ENCODE measurements at regions not wholly inside any gene's neighbourhood (a gene's known extent, or its start where the extent isn't known, plus 50 kb on each side); places are given as distances from the start of the nearest gene placed in this dataset.

DNA sequence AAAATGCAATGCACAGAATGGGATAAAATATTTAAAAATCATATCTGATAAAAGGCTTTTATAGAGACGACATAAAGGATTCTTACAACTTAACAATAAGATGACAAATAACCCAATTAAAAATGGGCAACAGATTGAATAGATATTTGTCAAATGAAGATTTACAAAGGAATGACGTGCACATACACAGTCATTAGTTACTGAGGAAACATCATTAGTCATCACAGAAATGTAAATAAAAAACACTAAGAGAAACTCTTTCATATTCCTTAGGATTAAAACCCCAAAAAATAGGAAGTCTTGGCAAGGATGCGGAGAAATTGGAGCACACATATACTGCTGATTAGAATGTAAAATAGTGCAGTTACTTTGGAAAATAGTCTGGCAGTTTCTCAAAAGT lies 1886.0 kb upstream of the CDH6 start:
- no peak for DNase-seq

DNA sequence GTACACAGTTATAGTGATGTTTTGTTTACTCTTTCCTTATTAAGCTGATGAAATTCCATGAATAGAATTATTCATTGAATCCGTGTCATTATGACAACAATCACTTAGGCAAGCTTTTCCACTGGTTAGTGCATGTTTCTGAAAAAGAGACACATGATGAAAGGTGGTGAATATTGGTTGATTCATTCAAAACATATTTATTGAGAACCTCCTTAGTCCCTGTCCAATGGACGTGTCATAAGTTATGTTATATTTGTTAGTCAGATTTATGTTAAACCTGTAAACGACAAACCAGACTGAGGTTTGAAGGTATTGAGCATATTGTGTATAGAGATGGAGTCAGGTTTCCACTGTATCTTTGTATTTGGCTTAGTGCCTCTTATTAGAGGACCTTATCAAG lies 1888.9 kb upstream of the CDH6 start:
- Histone ChIP-seq H3K4me1 (no peaks in the 10 kb centered on the region), H3K27me3 (no peaks in the 10 kb centered on the region), H3K4me3 (no peak overlapping the region), H3K9me3 (no peaks in the 10 kb centered on the region), H3K36me3 (no peaks in the 10 kb centered on the region), H3K27ac (no peak overlapping the region)
- no peak for DNase-seq
- TF ChIP-seq, protein P1, sequence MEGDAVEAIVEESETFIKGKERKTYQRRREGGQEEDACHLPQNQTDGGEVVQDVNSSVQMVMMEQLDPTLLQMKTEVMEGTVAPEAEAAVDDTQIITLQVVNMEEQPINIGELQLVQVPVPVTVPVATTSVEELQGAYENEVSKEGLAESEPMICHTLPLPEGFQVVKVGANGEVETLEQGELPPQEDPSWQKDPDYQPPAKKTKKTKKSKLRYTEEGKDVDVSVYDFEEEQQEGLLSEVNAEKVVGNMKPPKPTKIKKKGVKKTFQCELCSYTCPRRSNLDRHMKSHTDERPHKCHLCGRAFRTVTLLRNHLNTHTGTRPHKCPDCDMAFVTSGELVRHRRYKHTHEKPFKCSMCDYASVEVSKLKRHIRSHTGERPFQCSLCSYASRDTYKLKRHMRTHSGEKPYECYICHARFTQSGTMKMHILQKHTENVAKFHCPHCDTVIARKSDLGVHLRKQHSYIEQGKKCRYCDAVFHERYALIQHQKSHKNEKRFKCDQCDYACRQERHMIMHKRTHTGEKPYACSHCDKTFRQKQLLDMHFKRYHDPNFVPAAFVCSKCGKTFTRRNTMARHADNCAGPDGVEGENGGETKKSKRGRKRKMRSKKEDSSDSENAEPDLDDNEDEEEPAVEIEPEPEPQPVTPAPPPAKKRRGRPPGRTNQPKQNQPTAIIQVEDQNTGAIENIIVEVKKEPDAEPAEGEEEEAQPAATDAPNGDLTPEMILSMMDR (IDR thresholded peaks at IDR 0.05), result no peak
- no peak for TF ChIP-seq POLR2A (IDR thresholded peaks at IDR 0.05)

More for the DNA sequence above, 1886.0 kb upstream of the CDH6 start:
- Histone ChIP-seq H3K36me3 (no peaks in the 10 kb centered on the region), H3K4me1 (no peaks in the 10 kb centered on the region), H3K9me3 (no peaks in the 10 kb centered on the region), H3K27ac (no peak overlapping the region), H3K4me3 (no peak overlapping the region), H3K27me3 (no peaks in the 10 kb centered on the region)
- no peak for TF ChIP-seq POLR2A (IDR thresholded peaks at IDR 0.05)
- TF ChIP-seq, protein P1 (IDR thresholded peaks at IDR 0.05), result no peak

DNA sequence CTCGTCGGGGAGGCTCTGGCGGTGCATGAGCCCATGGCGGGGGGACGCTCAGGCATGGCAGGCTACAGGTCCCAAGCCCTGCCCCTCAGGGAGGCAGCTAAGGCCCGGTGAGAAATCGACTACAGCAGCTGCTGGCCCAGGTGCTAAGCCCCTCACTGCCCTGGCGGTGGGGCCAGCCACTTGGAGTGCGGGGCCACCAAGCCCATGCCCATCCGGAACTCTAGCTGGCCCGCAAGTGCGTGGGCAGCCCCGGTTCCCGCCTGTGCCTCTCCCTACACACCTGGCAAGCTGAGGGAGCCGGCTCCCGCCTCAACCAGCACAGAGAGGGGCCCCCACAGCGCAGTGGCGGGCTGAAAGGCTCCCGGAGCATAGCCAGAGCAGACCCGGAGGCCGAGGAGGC lies 1896.9 kb upstream of the CDH6 start:
- no peaks in the 10 kb centered on the region for H3K4me1 ChIP-seq
- no peak overlapping the region for H3K27ac ChIP-seq
- TF ChIP-seq POLR2A (IDR thresholded peaks at IDR 0.05), result no peak
- TF ChIP-seq, protein P1 (IDR thresholded peaks at IDR 0.05), result no peak
- H3K27me3 ChIP-seq, result no peaks in the 10 kb centered on the region
- H3K36me3 ChIP-seq, result no peaks in the 10 kb centered on the region
- peaks cover 0 to 8% (median 0%) of the 10 kb centered on the region in 4 donors for H3K9me3 ChIP-seq
- no peak for DNase-seq
- no peak overlapping the region for H3K4me3 ChIP-seq

DNA sequence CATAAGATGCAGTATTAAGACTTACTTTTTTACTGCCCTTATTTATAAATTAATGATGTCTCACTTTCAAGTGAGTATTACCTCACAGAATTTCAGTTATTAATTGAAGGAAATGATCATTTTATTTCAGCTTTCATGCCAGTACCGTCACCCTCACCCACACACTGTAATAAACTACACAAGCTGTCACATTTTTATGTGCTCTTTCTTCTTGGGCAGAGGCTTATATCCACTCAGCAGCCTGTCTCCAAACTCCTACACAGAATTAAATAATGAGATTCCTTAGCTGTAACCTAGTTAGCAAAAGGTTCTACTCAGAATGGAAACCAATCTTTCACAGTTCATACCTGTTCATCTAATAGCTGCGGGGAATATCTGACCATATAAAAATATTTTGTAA lies 1915.8 kb upstream of the CDH6 start:
- H3K9me3 ChIP-seq, result peaks cover 0 to 4% (median 0%) of the 10 kb centered on the region in 4 donors
- H3K36me3 ChIP-seq, result no peaks in the 10 kb centered on the region
- H3K27ac ChIP-seq, result no peak overlapping the region
- no peaks in the 10 kb centered on the region for H3K4me1 ChIP-seq
- TF ChIP-seq, protein P1 (IDR thresholded peaks at IDR 0.05), result no peak
- TF ChIP-seq POLR2A (IDR thresholded peaks at IDR 0.05), result no peak
- no peak overlapping the region for H3K4me3 ChIP-seq
- H3K27me3 ChIP-seq, result no peaks in the 10 kb centered on the region
- no peak for DNase-seq

DNA sequence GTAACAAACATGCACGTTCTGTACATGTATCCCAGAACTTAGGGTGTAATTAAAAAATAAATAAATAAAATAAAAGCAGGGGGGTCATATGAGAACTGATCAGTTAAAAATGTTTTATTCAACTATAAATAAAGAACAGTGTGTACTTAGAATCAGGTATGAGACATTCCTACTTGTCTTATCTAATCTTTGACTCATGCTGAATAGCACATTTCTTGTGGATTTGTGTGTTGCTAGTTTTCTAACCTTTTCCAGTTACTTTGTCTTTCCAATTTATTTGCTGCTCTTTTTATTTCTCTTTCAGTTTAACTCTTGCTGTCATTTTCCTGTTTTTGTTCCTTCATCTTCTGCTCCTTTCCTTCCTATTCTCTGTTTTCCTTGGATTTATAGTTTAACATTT lies 1917.1 kb upstream of the CDH6 start:
- Histone ChIP-seq H3K4me1 (no peaks in the 10 kb centered on the region), H3K36me3 (no peaks in the 10 kb centered on the region), H3K4me3 (no peak overlapping the region), H3K27ac (no peak overlapping the region), H3K9me3 (peaks cover 0 to 4% (median 0%) of the 10 kb centered on the region in 4 donors), H3K27me3 (no peaks in the 10 kb centered on the region)
- no peak for DNase-seq
- TF ChIP-seq, protein P1 (IDR thresholded peaks at IDR 0.05), result no peak
- no peak for TF ChIP-seq POLR2A (IDR thresholded peaks at IDR 0.05)

DNA sequence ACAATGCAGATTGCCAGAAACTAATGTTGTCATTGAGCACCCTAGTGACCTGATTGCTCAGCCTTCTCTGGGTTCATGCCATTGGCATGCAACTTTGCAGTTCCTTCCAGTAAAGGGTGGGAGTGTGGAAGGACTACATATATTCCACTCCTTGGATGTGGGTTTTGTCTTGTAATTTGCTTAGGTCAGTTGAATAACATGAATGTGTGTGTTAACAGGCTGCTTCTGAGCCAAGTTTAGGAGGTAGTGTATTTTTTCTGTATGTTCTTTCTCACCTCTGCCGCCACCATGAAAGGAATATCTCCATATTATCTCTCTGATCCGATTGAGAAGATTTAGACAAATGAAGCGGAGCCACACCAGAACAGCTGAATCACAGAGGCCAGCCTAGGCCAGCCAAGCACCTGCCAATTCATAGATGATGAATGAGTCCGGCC lies 1929.6 kb upstream of the CDH6 start:
- Histone ChIP-seq H3K27me3 (no peaks in the 10 kb centered on the region), H3K4me3 (no peak overlapping the region), H3K9me3 (no peaks in the 10 kb centered on the region), H3K27ac (no peak overlapping the region), H3K36me3 (no peaks in the 10 kb centered on the region), H3K4me1 (no peaks in the 10 kb centered on the region)
- no peak for DNase-seq
- TF ChIP-seq, protein P1 (IDR thresholded peaks at IDR 0.05), result no peak
- TF ChIP-seq POLR2A (IDR thresholded peaks at IDR 0.05), result no peak

All from Peyer's patch (tissue), 4 donors.